NCI-H2081 treated with DMSO at 0.1 percent for 48 hours (cell line): ENCODE measurements at regions not wholly inside any gene's neighbourhood (a gene's known extent, or its start where the extent isn't known, plus 50 kb on each side); places are given as distances from the start of the nearest gene placed in this dataset.

ENCODE experiments used
- DNase-seq: peaks from one replicate; lab custom pipeline; 2025; lab: John Stamatoyannopoulos, UW

DNA sequence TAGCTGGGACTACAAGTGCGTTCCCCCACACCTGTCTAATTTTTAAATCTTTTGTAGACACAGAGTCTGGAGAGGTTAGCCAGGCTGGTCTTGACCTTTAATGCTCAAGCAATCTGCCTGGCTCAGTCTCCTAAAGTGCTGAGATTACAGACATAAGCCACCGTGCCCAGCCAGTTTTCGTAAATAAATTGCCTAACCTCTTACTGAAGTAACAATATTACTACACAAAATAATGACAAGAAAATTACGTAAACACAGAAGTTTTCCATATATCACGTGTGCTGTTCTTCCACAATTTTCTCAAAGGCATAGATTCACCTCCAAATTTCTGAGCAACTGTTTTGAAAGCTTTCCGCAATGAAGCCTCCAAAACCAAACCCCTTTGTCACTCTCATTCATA is 58.1 kb upstream of the PROK2 start:
- DNase-seq = no peak

GRCh38 chr3:71838406-71838805 is 53.5 kb upstream of the PROK2 start:
- no peak for DNase-seq
